H9 (cell line): ENCODE measurements at regions not wholly inside any gene's neighbourhood (a gene's known extent, or its start where the extent isn't known, plus 50 kb on each side); places are given as distances from the start of the nearest gene placed in this dataset.

ENCODE experiments used
- DNase-seq: peaks from one replicate; pipeline ENCODE4 v3.0.0-alpha.2; 2017
- H2AFZ ChIP-seq: one replicate; pipeline ENCODE4 v1.6.1; 2013; ENCODE audit warnings: mild to moderate bottlenecking, low read length, control low read depth, moderate library complexity
- H2AK5ac ChIP-seq: 2 replicates; pipeline ENCODE4 v1.6.1; 2013; ENCODE audit warnings: low read length, control low read depth, mixed read lengths; ENCODE audit not compliant: insufficient read length
- H2BK120ac ChIP-seq: one replicate; pipeline ENCODE4 v1.6.1; 2013; ENCODE audit warnings: low read depth, mild to moderate bottlenecking, low read length, control low read depth, inconsistent platforms; ENCODE audit not compliant: poor library complexity, severe bottlenecking
- H2BK12ac ChIP-seq: 2 replicates; pipeline ENCODE4 v1.6.1; 2013; ENCODE audit warnings: low read length, control low read depth, mixed read lengths, low read depth; ENCODE audit not compliant: insufficient read length
- H2BK15ac ChIP-seq: 2 replicates; pipeline ENCODE4 v1.6.1; 2013; ENCODE audit warnings: low read depth, low read length, control low read depth
- H2BK20ac ChIP-seq: one replicate; pipeline ENCODE4 v1.6.1; 2013; ENCODE audit warnings: low read depth, mild to moderate bottlenecking, low read length, control low read depth, inconsistent platforms; ENCODE audit not compliant: poor library complexity, severe bottlenecking
- H2BK5ac ChIP-seq: 2 replicates; pipeline ENCODE4 v1.6.1; 2013; ENCODE audit warnings: low read length, control low read depth, mixed read lengths; ENCODE audit not compliant: insufficient read length
- H3K14ac ChIP-seq: 2 replicates; pipeline ENCODE4 v1.6.1; 2013; ENCODE audit warnings: low read length, control low read depth; ENCODE audit not compliant: insufficient read depth
- H3K18ac ChIP-seq: 2 replicates; pipeline ENCODE4 v1.6.1; 2013; ENCODE audit warnings: low read depth, mild to moderate bottlenecking, mixed read lengths, low read length, control low read depth; ENCODE audit not compliant: insufficient read length
- H3K23ac ChIP-seq: 2 replicates; pipeline ENCODE4 v1.6.1; 2013; ENCODE audit warnings: low read length, control low read depth, mixed read lengths, low read depth; ENCODE audit not compliant: insufficient read length
- H3K23me2 ChIP-seq: 2 replicates; pipeline ENCODE4 v1.6.1; 2013; ENCODE audit warnings: low read depth, mild to moderate bottlenecking, mixed read lengths, low read length, control low read depth; ENCODE audit not compliant: insufficient read length, poor library complexity, severe bottlenecking
- H3K27ac ChIP-seq: 2 replicates; pipeline ENCODE4 v1.5.1; 2013; ENCODE audit warnings: low read length, control low read depth, mixed read lengths, low read depth; ENCODE audit not compliant: insufficient read length
- H3K27me3 ChIP-seq: 2 replicates; pipeline ENCODE4 v1.6.1; 2013; ENCODE audit warnings: low read length, control low read depth, inconsistent platforms; ENCODE audit not compliant: insufficient read depth
- H3K4ac ChIP-seq: 2 replicates; pipeline ENCODE4 v1.6.1; 2013; ENCODE audit warnings: low read depth, mild to moderate bottlenecking, control low read depth, inconsistent platforms, low read length, moderate library complexity
- H3K4me1 ChIP-seq: 2 replicates; pipeline ENCODE4 v1.6.1; 2013; ENCODE audit warnings: low read length, control low read depth, inconsistent platforms; ENCODE audit not compliant: insufficient read depth
- H3K4me2 ChIP-seq: 2 replicates; pipeline ENCODE4 v1.6.1; 2013; ENCODE audit warnings: low read length, control low read depth, mixed read lengths; ENCODE audit not compliant: insufficient read length, insufficient read depth
- H3K56ac ChIP-seq: 2 replicates; pipeline ENCODE4 v1.6.1; 2013; ENCODE audit warnings: low read depth, mild to moderate bottlenecking, mixed read lengths, low read length, control low read depth; ENCODE audit not compliant: insufficient read length
- H3K79me1 ChIP-seq: 2 replicates; pipeline ENCODE4 v1.6.1; 2013; ENCODE audit warnings: low read depth, mild to moderate bottlenecking, moderate library complexity, low read length, control low read depth, inconsistent platforms; ENCODE audit not compliant: insufficient read depth, poor library complexity, severe bottlenecking
- H3K79me2 ChIP-seq: 2 replicates; pipeline ENCODE4 v1.6.1; 2013; ENCODE audit warnings: low read length, control low read depth, inconsistent platforms; ENCODE audit not compliant: insufficient read depth
- H3K9ac ChIP-seq: 2 replicates; pipeline ENCODE4 v1.6.1; 2013; ENCODE audit warnings: low read length, control low read depth, mixed read lengths; ENCODE audit not compliant: insufficient read length; ENCODE audit errors: extremely low read depth
- H3K9me3 ChIP-seq: one replicate; pipeline ENCODE4 v1.6.1; 2013; ENCODE audit warnings: low read depth, low read length, inconsistent platforms; ENCODE audit not compliant: control insufficient read depth
- H3T11ph ChIP-seq: one replicate; pipeline ENCODE4 v1.6.1; 2013; ENCODE audit warnings: mild to moderate bottlenecking, low read length, control low read depth, inconsistent platforms
- H4K20me1 ChIP-seq: one replicate; pipeline ENCODE4 v1.6.1; 2013; ENCODE audit not compliant: control insufficient read depth, insufficient read length, insufficient read depth
- H4K5ac ChIP-seq: 2 replicates; pipeline ENCODE4 v1.6.1; 2013; ENCODE audit warnings: low read depth, mild to moderate bottlenecking, mixed read lengths, low read length, control low read depth; ENCODE audit not compliant: insufficient read length
- H4K8ac ChIP-seq: replicated peaks from 2 replicates; pipeline ENCODE4 v1.6.1; 2013; ENCODE audit warnings: low read length, control low read depth, mixed read lengths, low read depth; ENCODE audit not compliant: insufficient read length
- H4K91ac ChIP-seq: 2 replicates; pipeline ENCODE4 v1.6.1; 2013; ENCODE audit warnings: low read depth, mild to moderate bottlenecking, moderate library complexity, mixed read lengths, low read length, control low read depth; ENCODE audit not compliant: insufficient read length
- H3K27ac Mint-ChIP-seq, 3 experiments: 2 replicates in 2 of 3; 3 replicates in 1 of 3; pipeline ENCODE4 v1.8.0; 2020 to 2021; ENCODE audit warnings: mixed read lengths in 3 of 3, mild to moderate bottlenecking in 1 of 3, moderate library complexity in 1 of 3
- H3K27me3 Mint-ChIP-seq: 2 replicates; pipeline ENCODE4 v1.8.0; 2021; ENCODE audit warnings: low read depth, mild to moderate bottlenecking, moderate library complexity, mixed read lengths
- H3K36me3 Mint-ChIP-seq, 3 experiments: 2 replicates in 2 of 3; 3 replicates in 1 of 3; pipeline ENCODE4 v1.8.0; 2020 to 2021; ENCODE audit warnings: low read depth in 3 of 3, mixed read lengths in 3 of 3; ENCODE audit not compliant: insufficient read depth in 1 of 3
- H3K4me1 Mint-ChIP-seq, 2 experiments: 2 replicates each; pipeline ENCODE4 v1.8.0; 2020; ENCODE audit warnings: mixed read lengths in 2 of 2
- H3K4me3 Mint-ChIP-seq, 2 experiments: 2 replicates in 1 of 2; 3 replicates in 1 of 2; pipeline ENCODE4 v1.8.0; 2020 to 2021; ENCODE audit warnings: mild to moderate bottlenecking in 2 of 2, mixed read lengths in 2 of 2, moderate library complexity in 1 of 2
- H3K9me3 Mint-ChIP-seq, 2 experiments: 2 replicates in 1 of 2; 3 replicates in 1 of 2; pipeline ENCODE4 v1.8.0; 2020; ENCODE audit warnings: mild to moderate bottlenecking in 2 of 2, mixed read lengths in 2 of 2, moderate library complexity in 1 of 2
- WGBS: extraction: QIAGEN DNeasy Blood & Tissue Kit; methylation state at CpG from one replicate; pipeline ENCODE4 v1.1.7; 2013; ENCODE audit warnings: missing lambda C conversion rate, low lambda C conversion rate, mixed read lengths; ENCODE audit not compliant: insufficient read length; ENCODE audit errors: extremely low coverage; 5-methylcytosine and 5-hydroxymethylcytosine counted together
- TF ChIP-seq, protein P1 (sequence below): fragments of 200-600 bp; sonication (generic); conservative IDR thresholded peaks from 3 replicates; pipeline ENCODE4 v1.8.0; 2021; ENCODE audit warnings: antibody characterized with exemption, mild to moderate bottlenecking

DNA sequence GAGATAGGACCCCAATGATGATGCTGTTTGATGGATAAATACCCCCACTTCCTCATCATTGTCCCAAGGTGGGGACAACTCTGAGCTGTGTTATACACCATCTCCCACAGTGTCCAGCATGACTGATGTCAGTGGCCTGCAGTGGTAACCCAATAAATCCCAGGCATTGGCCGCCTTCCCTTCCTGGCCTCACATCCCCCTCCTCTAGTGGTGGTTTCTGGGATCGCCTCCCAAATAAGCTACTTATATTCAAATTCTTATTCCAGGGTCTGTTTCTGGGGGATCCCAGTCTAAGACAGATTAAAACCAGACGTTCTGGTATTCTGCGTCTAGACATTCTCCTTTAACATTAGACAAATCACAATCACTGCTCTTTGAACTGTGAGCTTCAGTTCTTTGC lies 90.6 kb downstream of the SCP2D1 start:
- H2AFZ ChIP-seq: no peak overlapping the region
- no peaks in the 10 kb centered on the region for H3K23me2 ChIP-seq
- H3K9ac ChIP-seq: no peak overlapping the region
- no peak overlapping the region for H3K4me3 Mint-ChIP-seq
- H2BK20ac ChIP-seq: no peak overlapping the region
- H2BK12ac ChIP-seq: no peak overlapping the region
- no peak overlapping the region for H2BK5ac ChIP-seq
- no peak overlapping the region for H2BK120ac ChIP-seq
- no peak for DNase-seq
- H3K79me2 ChIP-seq: no peaks in the 10 kb centered on the region
- H3K27ac ChIP-seq: no peak overlapping the region
- H4K8ac ChIP-seq: no peak overlapping the region
- no peaks in the 10 kb centered on the region; a peak in 1 of 5 replicates for H3K9me3 Mint-ChIP-seq
- no peak overlapping the region for H2AK5ac ChIP-seq
- H4K5ac ChIP-seq: no peak overlapping the region
- no peak overlapping the region for H3K27ac Mint-ChIP-seq
- no peaks in the 10 kb centered on the region for H3K79me1 ChIP-seq
- peaks cover 3% of the 10 kb centered on the region; the same call in 1 of the 2 replicates for H3K4me1 ChIP-seq
- H3K23ac ChIP-seq: no peak overlapping the region
- no peak overlapping the region for H3T11ph ChIP-seq
- no peak overlapping the region for H3K18ac ChIP-seq
- no peak overlapping the region for H2BK15ac ChIP-seq
- WGBS: no CpG with 5 or more reads among the region's 4 CpGs
- no peak overlapping the region for H3K56ac ChIP-seq
- H3K9me3 ChIP-seq: no peaks in the 10 kb centered on the region
- H3K4ac ChIP-seq: no peak overlapping the region
- no peaks in the 10 kb centered on the region for H3K36me3 Mint-ChIP-seq
- TF ChIP-seq, protein P1, sequence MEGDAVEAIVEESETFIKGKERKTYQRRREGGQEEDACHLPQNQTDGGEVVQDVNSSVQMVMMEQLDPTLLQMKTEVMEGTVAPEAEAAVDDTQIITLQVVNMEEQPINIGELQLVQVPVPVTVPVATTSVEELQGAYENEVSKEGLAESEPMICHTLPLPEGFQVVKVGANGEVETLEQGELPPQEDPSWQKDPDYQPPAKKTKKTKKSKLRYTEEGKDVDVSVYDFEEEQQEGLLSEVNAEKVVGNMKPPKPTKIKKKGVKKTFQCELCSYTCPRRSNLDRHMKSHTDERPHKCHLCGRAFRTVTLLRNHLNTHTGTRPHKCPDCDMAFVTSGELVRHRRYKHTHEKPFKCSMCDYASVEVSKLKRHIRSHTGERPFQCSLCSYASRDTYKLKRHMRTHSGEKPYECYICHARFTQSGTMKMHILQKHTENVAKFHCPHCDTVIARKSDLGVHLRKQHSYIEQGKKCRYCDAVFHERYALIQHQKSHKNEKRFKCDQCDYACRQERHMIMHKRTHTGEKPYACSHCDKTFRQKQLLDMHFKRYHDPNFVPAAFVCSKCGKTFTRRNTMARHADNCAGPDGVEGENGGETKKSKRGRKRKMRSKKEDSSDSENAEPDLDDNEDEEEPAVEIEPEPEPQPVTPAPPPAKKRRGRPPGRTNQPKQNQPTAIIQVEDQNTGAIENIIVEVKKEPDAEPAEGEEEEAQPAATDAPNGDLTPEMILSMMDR: peak; percentile 32; the same call in 2 of the 3 replicates
- peaks cover 26 to 29% of the 10 kb centered on the region in 2 experiments for H3K4me1 Mint-ChIP-seq
- H3K27me3 Mint-ChIP-seq: peaks cover 2% of the 10 kb centered on the region; the same call in 1 of the 2 replicates
- no peak overlapping the region for H4K91ac ChIP-seq
- H3K14ac ChIP-seq: no peak overlapping the region
- H4K20me1 ChIP-seq: no peaks in the 10 kb centered on the region
- no peak overlapping the region for H3K4me2 ChIP-seq
- H3K27me3 ChIP-seq: no peaks in the 10 kb centered on the region
